Breast epithelium (tissue), 3 donors: ENCODE measurements at regions not wholly inside any gene's neighbourhood (a gene's known extent, or its start where the extent isn't known, plus 50 kb on each side); places are given as distances from the start of the nearest gene placed in this dataset.

Experiments
- CTCF ChIP-seq, 3 donors: fragments of 450-650 bp; IDR thresholded peaks; one replicate each; pipeline ENCODE4 v1.5.1; 2016 to 2017; ENCODE audit warnings: antibody characterized with exemption in 3 of 3, mild to moderate bottlenecking in 3 of 3, moderate library complexity in 3 of 3
- POLR2A ChIP-seq: fragments of 450-650 bp; IDR thresholded peaks from one replicate; pipeline ENCODE4 v1.6.1; 2016; ENCODE audit warnings: antibody characterized with exemption, mild to moderate bottlenecking, moderate library complexity
- POLR2AphosphoS5 ChIP-seq, 3 donors: sonication (generic); formaldehyde crosslinking; IDR thresholded peaks; one replicate each; pipeline ENCODE4 v1.6.1; 2017; ENCODE audit warnings: antibody characterized with exemption in 3 of 3

- no peak for TF ChIP-seq CTCF (IDR thresholded peaks at IDR 0.05)
- no peak for TF ChIP-seq POLR2A
- TF ChIP-seq POLR2AphosphoS5 (IDR thresholded peaks at IDR 0.05): no peak
Measured at GRCh38 chr7:49371771-49372170, 401.7 kb upstream of the VWC2 start.
